ENCODE measurements at regions not wholly inside any gene's neighbourhood (a gene's known extent, or its start where the extent isn't known, plus 50 kb on each side); places are given as distances from the start of the nearest gene placed in this dataset.

DNA sequence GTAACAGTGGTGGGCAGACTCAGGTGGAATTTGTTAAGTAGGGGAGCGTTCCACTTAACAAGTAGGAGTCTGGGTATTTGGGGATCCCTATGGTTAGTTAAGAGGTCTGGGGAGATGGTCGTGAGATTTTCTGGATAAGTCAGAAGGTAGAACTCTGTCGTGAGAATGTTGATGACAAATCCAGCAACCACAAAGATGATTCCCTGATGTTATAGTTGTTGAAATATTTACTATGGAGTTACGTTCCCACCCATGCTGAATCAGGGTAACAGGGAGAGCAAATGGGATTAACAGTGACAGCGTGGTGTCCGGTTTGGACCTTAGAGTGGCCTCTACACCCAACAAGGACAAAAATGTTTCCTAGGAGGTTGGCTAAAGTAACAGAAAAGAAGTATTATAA lies 110.8 kb downstream of the MFSD1 start:
- TF ChIP-seq CTCF (conservative IDR thresholded peaks at IDR 0.05; ENCODE audit: low read depth, low read length), result no peak
- no peak for DNase-seq (ENCODE audit: low read depth)
- H3K4me3 ChIP-seq (ENCODE audit: low read depth, low read length), result no peak overlapping the region

- no peak for DNase-seq (ENCODE audit: low read depth)
- no peak overlapping the region for H3K4me3 ChIP-seq (ENCODE audit: low read depth, low read length)
- no peak for TF ChIP-seq CTCF (conservative IDR thresholded peaks at IDR 0.05; ENCODE audit: low read depth, low read length)
These were observed 114.3 kb downstream of the MFSD1 start for GRCh38 chr3:158916111-158916510.

GRCh38 chr3:158918008-158918407 lies 116.2 kb downstream of the MFSD1 start:
- DNase-seq (ENCODE audit: low read depth), result peak; percentile 79
- H3K4me3 ChIP-seq (ENCODE audit: low read depth, low read length), result no peak overlapping the region
- peak; percentile 92 for TF ChIP-seq CTCF (conservative IDR thresholded peaks at IDR 0.05; ENCODE audit: low read depth, low read length)

DNA sequence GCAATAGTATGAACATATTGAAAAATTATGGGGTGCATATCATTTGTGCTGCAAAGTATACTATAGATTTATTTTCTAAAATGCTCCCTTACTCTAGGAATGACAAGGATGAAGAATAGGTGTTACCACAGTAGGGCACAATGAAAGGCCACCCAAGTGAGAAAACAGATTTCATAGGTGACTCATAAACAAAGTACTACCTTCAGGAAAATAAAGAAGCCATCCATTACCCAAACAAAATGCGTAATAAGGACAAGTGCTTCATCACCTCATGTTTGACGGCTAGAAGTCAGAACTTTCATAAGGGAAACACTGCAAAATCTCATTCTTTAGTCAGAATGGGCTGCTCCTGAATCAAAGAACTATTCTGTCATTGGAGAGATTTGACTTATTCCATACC lies 116.6 kb downstream of the MFSD1 start:
- TF ChIP-seq CTCF (conservative IDR thresholded peaks at IDR 0.05; ENCODE audit: low read depth, low read length), result no peak
- DNase-seq (ENCODE audit: low read depth), result peak; percentile 9

GRCh38 chr3:158920371-158920770 lies 118.5 kb downstream of the MFSD1 start:
- TF ChIP-seq CTCF (conservative IDR thresholded peaks at IDR 0.05; ENCODE audit: low read depth, low read length), result no peak
- DNase-seq (ENCODE audit: low read depth), result no peak
- H3K4me3 ChIP-seq (ENCODE audit: low read depth, low read length), result no peak overlapping the region

More for the DNA sequence above, 116.6 kb downstream of the MFSD1 start:
- no peak overlapping the region for H3K4me3 ChIP-seq (ENCODE audit: low read depth, low read length)

- no peak for TF ChIP-seq CTCF (conservative IDR thresholded peaks at IDR 0.05; ENCODE audit: low read depth, low read length)
- no peak overlapping the region for H3K4me3 ChIP-seq (ENCODE audit: low read depth, low read length)
- no peak for DNase-seq (ENCODE audit: low read depth)
These were observed 123.2 kb downstream of the MFSD1 start for GRCh38 chr3:158925021-158925420.

GRCh38 chr3:158925828-158926494 lies 124.1 kb downstream of the MFSD1 start:
- DNase-seq (ENCODE audit: low read depth), result no peak
- no peak for TF ChIP-seq CTCF (conservative IDR thresholded peaks at IDR 0.05; ENCODE audit: low read depth, low read length)
- no peak overlapping the region for H3K4me3 ChIP-seq (ENCODE audit: low read depth, low read length)
